HEK293T (cell line): ENCODE measurements at regions not wholly inside any gene's neighbourhood (a gene's known extent, or its start where the extent isn't known, plus 50 kb on each side); places are given as distances from the start of the nearest gene placed in this dataset.

Experiments used
- CTBP1 ChIP-seq: fragments of 450-650 bp; IDR thresholded peaks from 2 replicates; pipeline ENCODE4 v1.6.1; 2016; ENCODE audit warnings: borderline replicate concordance
- FOXM1 ChIP-seq: fragments of 450-650 bp; IDR thresholded peaks from 2 replicates; pipeline ENCODE4 v1.6.1; 2017; ENCODE audit warnings: mild to moderate bottlenecking, borderline replicate concordance
- LEF1 ChIP-seq: fragments of 450-650 bp; IDR thresholded peaks from 2 replicates; pipeline ENCODE4 v1.6.1; 2017; ENCODE audit warnings: mild to moderate bottlenecking, borderline replicate concordance
- TARDBP ChIP-seq: fragments of 450-650 bp; IDR thresholded peaks from 2 replicates; pipeline ENCODE4 v1.6.1; 2016

DNA sequence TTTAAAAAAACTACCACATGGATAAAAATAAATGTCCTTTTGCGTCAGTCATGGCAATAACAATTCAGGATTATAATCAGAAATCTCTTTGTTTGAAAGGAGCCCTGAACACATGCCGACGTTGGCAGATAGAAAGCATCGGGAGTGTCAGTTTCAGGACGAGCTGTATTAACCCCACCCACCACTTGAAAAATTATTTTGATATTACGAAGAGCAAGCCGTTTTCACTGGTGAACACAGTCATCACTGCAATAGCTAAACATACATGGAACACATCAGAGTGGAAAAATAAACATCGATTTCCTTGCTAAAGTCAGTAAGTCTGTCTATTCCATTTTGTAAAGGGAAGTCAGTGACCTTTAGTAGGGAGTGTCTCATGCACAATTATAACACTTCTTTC, 266.4 kb upstream of the FBXL7 start:
- no peak for TF ChIP-seq TARDBP
- TF ChIP-seq LEF1, result no peak
- TF ChIP-seq FOXM1, result no peak
- no peak for TF ChIP-seq CTBP1
